A673 (cell line): ENCODE measurements at regions not wholly inside any gene's neighbourhood (a gene's known extent, or its start where the extent isn't known, plus 50 kb on each side); places are given as distances from the start of the nearest gene placed in this dataset.

ENCODE experiments used
- BruUV-seq: library from RNA; stranded (reverse); fragments of 400-500 nt; replicated peaks from 2 replicates; lab custom pipeline; 2021; lab: Mats Ljungman, UMichigan
- CTCF ChIA-PET: fragments of 300-600 bp; sonication (Branson Sonifier 250); formaldehyde crosslinking; loops from one replicate; lab custom pipeline; 2022; ENCODE audit warnings: antibody characterized with exemption; lab: Charles Lee
- POLR2A ChIA-PET: fragments of 300-600 bp; sonication (Branson Sonifier 250); formaldehyde crosslinking; loops from one replicate; lab custom pipeline; 2022; ENCODE audit warnings: antibody characterized with exemption; ENCODE audit not compliant: low non-redundant PET; lab: Charles Lee
- DNase-seq: peaks from one replicate; pipeline ENCODE4 v3.0.0-alpha.2; 2015; ENCODE audit warnings: low spot score
- H3K27ac ChIP-seq: fragments of 200-600 bp; sonication (generic); 2 replicates; pipeline ENCODE4 v1.5.1; 2016; ENCODE audit warnings: mixed run types, low read depth, mild to moderate bottlenecking, mixed read lengths, antibody characterized with exemption, low read length; ENCODE audit not compliant: poor library complexity, severe bottlenecking
- H3K27me3 ChIP-seq: fragments of 200-600 bp; sonication (generic); replicated peaks from 2 replicates; pipeline ENCODE4 v1.6.1; 2017; ENCODE audit warnings: mixed run types, low read depth, mild to moderate bottlenecking, mixed read lengths, antibody characterized with exemption, low read length; ENCODE audit not compliant: insufficient read depth, poor library complexity
- H3K36me3 ChIP-seq: fragments of 200-600 bp; sonication (generic); 2 replicates; pipeline ENCODE4 v1.6.1; 2016; ENCODE audit warnings: mixed run types, mild to moderate bottlenecking, mixed read lengths, antibody characterized with exemption, low read length; ENCODE audit not compliant: insufficient read depth, poor library complexity, severe bottlenecking
- H3K4me1 ChIP-seq: fragments of 200-600 bp; sonication (generic); 2 replicates; pipeline ENCODE4 v1.6.1; 2017; ENCODE audit warnings: mixed run types, mild to moderate bottlenecking, mixed read lengths, antibody characterized with exemption, low read length; ENCODE audit not compliant: insufficient read depth, poor library complexity, severe bottlenecking
- H3K4me3 ChIP-seq: fragments of 200-600 bp; sonication (generic); 2 replicates; pipeline ENCODE4 v1.5.1; 2016; ENCODE audit warnings: low read depth, mixed run types, mild to moderate bottlenecking, mixed read lengths, low read length; ENCODE audit not compliant: poor library complexity, severe bottlenecking
- H3K9me3 ChIP-seq: fragments of 200-600 bp; sonication (generic); 2 replicates; pipeline ENCODE4 v1.6.1; 2016; ENCODE audit warnings: mixed run types, low read depth, mild to moderate bottlenecking, mixed read lengths, antibody characterized with exemption, low read length; ENCODE audit not compliant: poor library complexity, severe bottlenecking
- CTCF ChIP-seq: fragments of 300-800, 200-600 bp; sonication (generic); conservative IDR thresholded peaks from 2 replicates; pipeline ENCODE4 v1.5.1; 2017; ENCODE audit warnings: low read depth, mild to moderate bottlenecking, antibody characterized with exemption, low read length, moderate library complexity, mixed read lengths
- EZH2 ChIP-seq: fragments of 200-600 bp; sonication (generic); IDR thresholded peaks from 2 replicates; pipeline ENCODE4 v1.6.1; 2017; ENCODE audit warnings: borderline replicate concordance, low read depth, mild to moderate bottlenecking, mixed read lengths, antibody characterized with exemption, low read length; ENCODE audit not compliant: poor library complexity, severe bottlenecking
- intact Hi-C: fragments of 100-400 bp; cut with micrococcal nuclease; formaldehyde crosslinking; loops from one replicate; pipeline ENCODE4 v1.10.0; 2022; ENCODE audit not compliant: unreplicated experiment

DNA sequence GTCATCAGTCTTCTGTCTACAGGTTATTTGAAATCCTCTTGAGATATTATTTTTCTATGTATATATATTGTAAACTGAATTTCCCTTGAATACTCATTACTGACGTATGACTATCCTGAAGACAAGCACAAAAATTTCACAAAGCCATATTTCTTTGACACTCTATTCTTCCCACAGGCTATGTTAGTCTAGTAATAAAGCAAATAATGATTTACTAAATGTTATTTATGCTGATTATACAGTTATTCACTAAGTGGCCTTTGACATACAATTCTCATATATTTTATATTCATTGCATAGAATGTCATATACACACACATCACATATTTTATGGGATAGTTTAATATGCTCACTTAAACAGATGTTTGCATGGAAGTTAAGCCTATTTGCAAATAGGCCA lies 793.0 kb upstream of the GRAMD2B start:
- intact Hi-C loops: no loop called here
- H3K4me3 ChIP-seq: no peak overlapping the region
- H3K9me3 ChIP-seq: no peaks in the 10 kb centered on the region
- H3K27ac ChIP-seq: no peak overlapping the region
- ChIA-PET CTCF (no interaction called here), POLR2A (no interaction called here)
- H3K27me3 ChIP-seq: peaks cover 4% of the 10 kb centered on the region
- no peaks in the 10 kb centered on the region for H3K4me1 ChIP-seq
- DNase-seq: no peak
- TF ChIP-seq EZH2 (no peak), CTCF (no peak)
- BruUV-seq: no TSS peak
- no peaks in the 10 kb centered on the region for H3K36me3 ChIP-seq

GRCh38 chr5:125633523-125633922 lies 789.7 kb upstream of the GRAMD2B start:
- Histone ChIP-seq H3K27me3 (peaks cover 4% of the 10 kb centered on the region), H3K36me3 (no peaks in the 10 kb centered on the region), H3K4me3 (no peak overlapping the region), H3K9me3 (no peaks in the 10 kb centered on the region), H3K4me1 (no peaks in the 10 kb centered on the region), H3K27ac (no peak overlapping the region)
- CTCF ChIA-PET: no interaction called here
- intact Hi-C loops: no loop called here
- DNase-seq: no peak
- POLR2A ChIA-PET: no interaction called here
- BruUV-seq: no TSS peak
- TF ChIP-seq EZH2 (no peak), CTCF (no peak)

GRCh38 chr5:125634216-125634835 lies 788.9 kb upstream of the GRAMD2B start:
- no peaks in the 10 kb centered on the region for H3K9me3 ChIP-seq
- TF ChIP-seq CTCF (no peak), EZH2 (no peak)
- no peak overlapping the region for H3K27ac ChIP-seq
- no peak overlapping the region for H3K4me3 ChIP-seq
- H3K27me3 ChIP-seq: peaks cover 1% of the 10 kb centered on the region
- no peak for DNase-seq
- no peaks in the 10 kb centered on the region for H3K36me3 ChIP-seq
- ChIA-PET POLR2A (no interaction called here), CTCF (no interaction called here)
- intact Hi-C loops: no loop called here
- H3K4me1 ChIP-seq: no peaks in the 10 kb centered on the region
- no TSS peak for BruUV-seq
